GM18511 (cell line): ENCODE measurements at regions not wholly inside any gene's neighbourhood (a gene's known extent, or its start where the extent isn't known, plus 50 kb on each side); places are given as distances from the start of the nearest gene placed in this dataset.
"Not testable (repeated sequence)": the region's sequence is repeated elsewhere in the genome, so short reads cannot be mapped to it uniquely, and the experiment has no call there.

Source experiments
- ATAC-seq: cut with Tn5 transposase; IDR thresholded peaks from one replicate; pipeline ENCODE4 v1.9.1; 2021; ENCODE audit warnings: mild to moderate bottlenecking, moderate library complexity; ENCODE audit not compliant: unreplicated experiment

- ATAC-seq = no peak
These were observed 402.2 kb upstream of the RUNX1 start for GRCh38 chr21:35451276-35451675.

DNA sequence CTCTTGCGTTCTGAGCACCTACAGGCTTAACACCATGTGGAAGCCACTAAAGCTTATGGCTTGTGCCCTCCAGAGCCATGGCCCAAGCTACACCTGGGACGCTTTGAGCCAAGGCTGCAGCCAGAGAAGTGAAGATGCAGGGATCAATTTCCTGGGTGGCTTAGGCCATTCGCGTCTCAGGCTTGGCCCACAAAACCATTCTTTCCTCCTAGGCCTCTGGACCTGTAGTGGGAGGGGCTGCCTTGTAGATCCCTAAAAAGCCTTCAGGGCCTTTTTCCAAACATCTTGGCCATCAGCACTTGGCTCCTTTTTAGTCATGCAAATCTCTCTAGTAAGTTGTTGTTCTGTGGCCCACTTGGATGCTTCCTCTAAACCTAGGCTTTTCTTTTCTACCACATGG is 401.7 kb upstream of the RUNX1 start:
- no peak for ATAC-seq

GRCh38 chr21:35449846-35450245 is 400.7 kb upstream of the RUNX1 start:
- ATAC-seq = no peak

GRCh38 chr21:35448876-35449599 is 399.9 kb upstream of the RUNX1 start:
- no peak for ATAC-seq

GRCh38 chr21:35444391-35444790 is 395.3 kb upstream of the RUNX1 start:
- ATAC-seq = no peak

DNA sequence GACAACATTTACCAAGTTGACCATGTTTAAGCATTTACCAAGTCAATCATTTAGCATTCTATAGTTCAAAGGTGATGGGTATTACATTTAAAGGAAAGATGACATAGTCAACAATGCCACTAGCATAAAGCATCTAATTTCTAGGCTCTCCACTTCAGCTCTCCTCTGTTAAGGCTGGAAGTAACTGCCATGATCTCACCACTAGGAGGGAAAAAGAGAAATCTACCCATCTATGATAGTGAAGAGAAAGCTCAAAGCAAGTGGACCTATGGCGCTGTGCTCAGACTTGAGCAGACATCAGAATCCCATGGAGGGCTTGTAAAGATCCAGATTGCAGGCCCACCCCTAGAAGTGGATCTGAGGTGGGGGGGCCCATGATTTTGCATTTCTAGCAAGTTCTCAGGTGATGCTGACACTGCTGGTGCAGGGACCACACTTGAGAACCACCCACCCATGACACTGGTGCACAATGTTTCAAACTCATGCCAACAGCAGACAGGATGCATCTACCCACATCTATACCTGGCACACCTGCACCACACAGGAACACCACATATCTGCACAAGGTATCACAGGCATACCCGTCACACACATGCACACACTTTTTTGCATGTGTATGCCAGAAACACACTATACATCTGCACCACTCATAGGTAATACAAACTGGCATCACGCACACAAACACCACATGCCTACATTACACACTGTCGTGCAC is 392.9 kb upstream of the RUNX1 start:
- ATAC-seq = no peak

GRCh38 chr21:35438643-35439404 is 389.7 kb upstream of the RUNX1 start:
- no peak for ATAC-seq

- no peak for ATAC-seq
These were observed 388.8 kb upstream of the RUNX1 start for GRCh38 chr21:35437941-35438340.

- no peak for ATAC-seq
These were observed 387.8 kb upstream of the RUNX1 start for GRCh38 chr21:35436899-35437298.

DNA sequence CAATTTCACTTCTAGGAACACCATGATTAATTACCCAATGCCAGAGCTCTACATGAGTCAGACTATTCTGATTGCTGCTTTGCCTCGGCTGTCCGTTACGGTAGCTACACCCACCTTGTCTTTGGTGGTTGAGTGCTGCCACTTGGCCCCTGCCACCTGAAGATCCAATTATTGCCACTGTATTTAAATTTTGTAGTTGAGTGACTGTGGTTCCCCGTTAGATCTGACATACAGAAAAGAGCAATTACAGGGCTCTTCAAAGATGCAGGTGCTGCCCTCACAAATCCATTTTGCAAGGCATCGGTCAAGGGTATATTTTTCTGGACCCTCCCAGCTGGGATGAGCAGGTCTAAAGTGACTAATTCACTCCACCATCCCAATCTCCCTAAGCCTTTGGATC is 383.5 kb upstream of the RUNX1 start:
- not testable (repeated sequence) for ATAC-seq

GRCh38 chr21:35430260-35430659 is 381.2 kb upstream of the RUNX1 start:
- ATAC-seq = no peak

- ATAC-seq = no peak
These were observed 379.8 kb upstream of the RUNX1 start for GRCh38 chr21:35428937-35429336.

GRCh38 chr21:35428489-35428888 is 379.4 kb upstream of the RUNX1 start:
- no peak for ATAC-seq

GRCh38 chr21:35428001-35428320 is 378.9 kb upstream of the RUNX1 start:
- ATAC-seq = no peak

GRCh38 chr21:35427320-35428000 is 378.4 kb upstream of the RUNX1 start:
- no peak for ATAC-seq

DNA sequence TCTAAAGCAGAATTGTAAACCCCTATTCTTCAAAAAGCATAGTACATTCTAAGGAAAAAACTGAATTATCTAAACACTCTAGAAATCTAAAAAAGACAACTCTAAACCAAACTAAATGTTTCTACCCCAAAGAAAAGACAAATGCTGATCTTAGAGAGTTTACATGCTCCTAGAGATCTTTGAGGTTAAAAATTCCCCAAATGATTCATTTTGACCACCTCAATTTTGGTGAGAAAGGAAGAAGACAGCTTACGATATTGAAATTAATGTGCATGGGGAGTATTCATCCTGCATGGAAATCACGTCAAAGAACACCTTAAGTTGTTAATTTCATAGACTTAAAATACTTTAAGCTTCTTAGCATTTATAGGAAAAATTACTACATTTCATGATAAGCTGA is 377.8 kb upstream of the RUNX1 start:
- no peak for ATAC-seq

- ATAC-seq = no peak
These were observed 377.4 kb upstream of the RUNX1 start for GRCh38 chr21:35426469-35426868.

DNA sequence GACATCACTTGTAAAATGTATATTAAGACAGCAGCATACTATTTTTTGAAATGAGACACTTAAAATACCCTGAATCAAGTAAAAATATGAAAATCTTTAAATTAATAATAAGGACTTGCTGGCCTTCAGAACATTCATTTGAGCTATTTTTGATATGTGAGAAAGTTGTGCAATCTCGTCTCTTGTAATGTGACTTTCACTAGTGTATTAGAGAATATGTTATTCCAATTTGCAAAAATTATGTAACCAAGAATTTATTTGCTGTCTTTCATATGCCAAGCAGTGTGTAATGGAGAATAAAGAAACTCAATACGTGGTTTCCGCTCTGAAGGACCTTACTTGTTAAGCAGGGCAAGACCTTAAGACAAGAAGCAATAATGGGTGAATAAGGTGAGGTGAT is 375.0 kb upstream of the RUNX1 start:
- ATAC-seq = no peak

GRCh38 chr21:35423709-35424108 is 374.6 kb upstream of the RUNX1 start:
- no peak for ATAC-seq

DNA sequence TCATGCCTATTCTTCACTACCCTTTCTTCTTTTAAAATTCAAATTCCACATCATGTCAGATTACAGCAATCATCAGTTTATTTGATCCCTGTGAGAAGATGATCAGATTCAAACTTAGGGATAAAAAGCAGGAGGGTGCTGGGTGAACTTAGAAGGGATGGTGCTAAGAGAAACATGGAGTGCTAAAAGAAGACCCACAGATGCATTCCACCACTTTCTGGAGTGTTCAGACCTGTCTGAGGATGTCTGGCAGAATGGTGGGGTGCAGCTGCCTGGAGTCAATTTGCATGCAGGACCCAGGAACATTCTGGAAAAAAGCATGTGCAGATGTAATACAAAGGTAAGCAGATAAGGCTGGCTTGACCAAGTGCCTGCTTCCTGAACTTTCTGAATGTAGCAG is 372.9 kb upstream of the RUNX1 start:
- no peak for ATAC-seq

GRCh38 chr21:35421221-35421620 is 372.1 kb upstream of the RUNX1 start:
- no peak for ATAC-seq
